Fibroblast of pulmonary artery (primary cell): ENCODE measurements at regions not wholly inside any gene's neighbourhood (a gene's known extent, or its start where the extent isn't known, plus 50 kb on each side); places are given as distances from the start of the nearest gene placed in this dataset.

Experiments
- DNase-seq: peaks from one replicate; pipeline ENCODE4 v3.0.0-alpha.2; 2010; ENCODE audit warnings: low read depth
- H3K4me3 ChIP-seq: replicated peaks from 2 replicates; pipeline ENCODE4 v1.5.1; 2011; ENCODE audit warnings: low read depth, mild to moderate bottlenecking, control low read depth, low read length, moderate library complexity
- CTCF ChIP-seq: IDR thresholded peaks from 2 replicates; pipeline ENCODE4 v1.5.1; 2011; ENCODE audit warnings: mild to moderate bottlenecking, control low read depth, low read length, inconsistent platforms; ENCODE audit errors: missing control alignments

- H3K4me3 ChIP-seq: no peak overlapping the region
- peak; percentile 82 for DNase-seq
- TF ChIP-seq CTCF: no peak
Observed at GRCh38 chr3:115518100-115518852, 105.0 kb upstream of the GAP43 start.

- no peak for TF ChIP-seq CTCF
- H3K4me3 ChIP-seq: no peak overlapping the region
- no peak for DNase-seq
Observed at GRCh38 chr3:115520241-115520640, 103.1 kb upstream of the GAP43 start.

- no peak overlapping the region for H3K4me3 ChIP-seq
- TF ChIP-seq CTCF: no peak
- DNase-seq: peak; percentile 17
Observed at GRCh38 chr3:115520651-115521245, 102.6 kb upstream of the GAP43 start.

- TF ChIP-seq CTCF: no peak
- no peak overlapping the region for H3K4me3 ChIP-seq
- DNase-seq: no peak
Observed at GRCh38 chr3:115523458-115523857, 99.9 kb upstream of the GAP43 start.

GRCh38 chr3:115524549-115524948 is 98.8 kb upstream of the GAP43 start:
- no peak overlapping the region for H3K4me3 ChIP-seq
- no peak for TF ChIP-seq CTCF
- no peak for DNase-seq

GRCh38 chr3:115525731-115526130 is 97.6 kb upstream of the GAP43 start:
- no peak for TF ChIP-seq CTCF
- no peak overlapping the region for H3K4me3 ChIP-seq
- peak; percentile 18 for DNase-seq

GRCh38 chr3:115533218-115533617 is 90.1 kb upstream of the GAP43 start:
- no peak for TF ChIP-seq CTCF
- no peak overlapping the region for H3K4me3 ChIP-seq
- no peak for DNase-seq
